Skin of body (tissue), 2 donors: ENCODE measurements at regions not wholly inside any gene's neighbourhood (a gene's known extent, or its start where the extent isn't known, plus 50 kb on each side); places are given as distances from the start of the nearest gene placed in this dataset. TPM values are rescaled to one million over a fixed set of nuclear protein-coding genes. Genes with fewer than 3 reads are reported as not detected.
"Not testable (repeated sequence)": the region's sequence is repeated elsewhere in the genome, so short reads cannot be mapped to it uniquely, and the experiment has no call there.

ENCODE experiments used
- DNase-seq: peaks from one replicate; lab custom pipeline; 2025; lab: John Stamatoyannopoulos, UW
- small RNA-seq: library from RNA; depleted of rRNA; stranded (forward); fragments of <200 nt; gene quantifications from one replicate; pipeline ENCODE3, GENCODE V24; 2014; ENCODE audit warnings: low replicate concordance

- DNase-seq: not testable (repeated sequence)
Measured at GRCh38 chr15:24488164-24488907, 187.2 kb upstream of the NPAP1 start.

- not testable (repeated sequence) for DNase-seq
Measured at GRCh38 chr15:24505216-24505615, 170.4 kb upstream of the NPAP1 start.

GRCh38 chr15:24509714-24510113 is 165.9 kb upstream of the NPAP1 start:
- DNase-seq: not testable (repeated sequence)

- DNase-seq: not testable (repeated sequence)
Measured at GRCh38 chr15:24511598-24511997, 164.0 kb upstream of the NPAP1 start.

- not testable (repeated sequence) for DNase-seq
Measured at GRCh38 chr15:24518772-24519171, 156.8 kb upstream of the NPAP1 start.

GRCh38 chr15:24531235-24531634 is 144.3 kb upstream of the NPAP1 start:
- not testable (repeated sequence) for DNase-seq

- DNase-seq: not testable (repeated sequence)
Measured at GRCh38 chr15:24534032-24534431, 141.5 kb upstream of the NPAP1 start.

GRCh38 chr15:24557281-24557680 is 118.3 kb upstream of the NPAP1 start:
- not testable (repeated sequence) for DNase-seq

GRCh38 chr15:24607636-24608035 is 67.9 kb upstream of the NPAP1 start:
- no peak for DNase-seq

GRCh38 chr15:24617646-24618045 is 57.9 kb upstream of the NPAP1 start:
- no peak for DNase-seq

GRCh38 chr15:24621630-24622215 is 53.9 kb upstream of the NPAP1 start:
- no peak for DNase-seq

Small RNAs in the stretch of these regions (small RNA-seq; reads per million reads assigned to genes)
- gene RNU6-741P: not detected
